ENCODE measurements at regions not wholly inside any gene's neighbourhood (a gene's known extent, or its start where the extent isn't known, plus 50 kb on each side); places are given as distances from the start of the nearest gene placed in this dataset.

- no peak for TF ChIP-seq CTCF (IDR thresholded peaks at IDR 0.05; ENCODE audit: insufficient read depth, low read length)
- no peak for TF ChIP-seq POLR2AphosphoS5 (IDR thresholded peaks at IDR 0.05; ENCODE audit: low read depth)
- no peak for TF ChIP-seq GABPA (IDR thresholded peaks at IDR 0.05; ENCODE audit: low read depth)
These were observed 431.1 kb upstream of the ALCAM start for GRCh38 chr3:104935613-104936012.

Data from HL-60 (cell line).